Colonic mucosa (tissue), 4 donors: ENCODE measurements at regions not wholly inside any gene's neighbourhood (a gene's known extent, or its start where the extent isn't known, plus 50 kb on each side); places are given as distances from the start of the nearest gene placed in this dataset.

Experiments
- DNase-seq: peaks from one replicate; pipeline ENCODE4 v3.0.0-alpha.2; 2020
- H3K27ac ChIP-seq: fragments of 200-600 bp; one replicate; pipeline ENCODE4 v1.8.0; 2021
- H3K27me3 ChIP-seq: fragments of 200-600 bp; one replicate; pipeline ENCODE4 v1.8.0; 2021
- H3K36me3 ChIP-seq: fragments of 200-600 bp; one replicate; pipeline ENCODE4 v1.8.0; 2021
- H3K4me1 ChIP-seq: fragments of 200-600 bp; one replicate; pipeline ENCODE4 v1.8.0; 2021; ENCODE audit warnings: mild to moderate bottlenecking
- H3K4me3 ChIP-seq: fragments of 200-600 bp; one replicate; pipeline ENCODE4 v1.8.0; 2021
- H3K9ac ChIP-seq, 2 donors: one replicate each; pipeline ENCODE4 v1.7.0; 2013; ENCODE audit warnings: control low read depth in 2 of 2, low read depth in 2 of 2, low read length in 2 of 2
- H3K9me3 ChIP-seq: fragments of 200-600 bp; one replicate; pipeline ENCODE4 v1.8.0; 2021
- intact Hi-C: fragments of 100-400 bp; cut with DNase I; formaldehyde crosslinking; loops from one replicate; pipeline ENCODE4 v1.14.1; 2022
- TF ChIP-seq, protein P1 (sequence below): fragments of 200-600 bp; IDR thresholded peaks from one replicate; pipeline ENCODE4 v1.8.0; 2022; ENCODE audit warnings: antibody characterized with exemption, mild to moderate bottlenecking
- donor health status: healthy.
- donor health status: DM: no; HTN: no; CAD: no.
- donor health status: DM: no; HTN: no; CAD: no.

DNA sequence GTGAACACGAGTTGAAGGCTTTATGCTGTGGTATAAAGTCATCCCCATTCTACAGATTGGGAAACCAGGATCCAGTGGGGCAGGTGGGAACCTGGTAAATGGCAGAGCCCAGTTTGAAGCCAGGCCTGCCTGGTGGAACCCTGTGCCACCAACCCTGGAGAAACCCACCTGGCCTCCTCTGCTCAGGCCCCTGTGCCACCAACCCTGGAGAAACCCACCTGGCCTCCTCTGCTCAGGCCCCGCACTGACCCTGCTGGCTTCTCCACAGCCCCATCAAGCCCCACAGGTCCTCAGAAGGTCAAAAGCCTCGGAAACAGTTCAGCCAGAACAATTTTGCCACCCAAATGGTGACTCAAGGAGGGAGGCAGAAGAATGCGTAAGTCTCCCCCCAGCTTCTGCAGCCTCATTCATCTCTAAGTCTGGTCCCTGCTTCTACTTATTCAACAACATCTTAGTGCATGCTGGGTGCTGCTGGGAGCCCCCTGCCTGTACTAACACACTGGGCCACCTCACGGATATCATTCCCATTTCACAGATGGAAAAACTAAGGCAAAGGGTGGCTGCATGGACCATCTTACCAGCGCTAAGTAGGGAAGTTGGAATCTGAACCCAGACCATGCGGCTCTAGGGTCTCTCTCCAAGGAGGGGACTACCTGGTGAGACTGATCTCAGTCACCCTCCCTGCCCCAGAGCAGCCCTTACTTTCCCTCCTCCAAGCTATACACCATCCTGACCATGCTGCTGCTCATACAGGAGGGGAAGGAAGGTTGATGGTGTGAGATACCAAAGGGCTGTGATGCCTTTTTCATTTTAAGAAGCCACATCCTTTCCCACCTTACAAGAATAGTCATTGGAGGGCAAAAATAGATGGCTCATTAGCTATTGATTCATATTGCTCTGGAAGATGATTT, 93.7 kb upstream of the ID2 start:
- intact Hi-C loops = no loop called here
- Histone ChIP-seq H3K27me3 (no peaks in the 10 kb centered on the region), H3K36me3 (no peaks in the 10 kb centered on the region), H3K9ac (no peak overlapping the region), H3K4me3 (no peak overlapping the region), H3K9me3 (no peaks in the 10 kb centered on the region), H3K27ac (no peak overlapping the region), H3K4me1 (no peaks in the 10 kb centered on the region)
- TF ChIP-seq, protein P1, sequence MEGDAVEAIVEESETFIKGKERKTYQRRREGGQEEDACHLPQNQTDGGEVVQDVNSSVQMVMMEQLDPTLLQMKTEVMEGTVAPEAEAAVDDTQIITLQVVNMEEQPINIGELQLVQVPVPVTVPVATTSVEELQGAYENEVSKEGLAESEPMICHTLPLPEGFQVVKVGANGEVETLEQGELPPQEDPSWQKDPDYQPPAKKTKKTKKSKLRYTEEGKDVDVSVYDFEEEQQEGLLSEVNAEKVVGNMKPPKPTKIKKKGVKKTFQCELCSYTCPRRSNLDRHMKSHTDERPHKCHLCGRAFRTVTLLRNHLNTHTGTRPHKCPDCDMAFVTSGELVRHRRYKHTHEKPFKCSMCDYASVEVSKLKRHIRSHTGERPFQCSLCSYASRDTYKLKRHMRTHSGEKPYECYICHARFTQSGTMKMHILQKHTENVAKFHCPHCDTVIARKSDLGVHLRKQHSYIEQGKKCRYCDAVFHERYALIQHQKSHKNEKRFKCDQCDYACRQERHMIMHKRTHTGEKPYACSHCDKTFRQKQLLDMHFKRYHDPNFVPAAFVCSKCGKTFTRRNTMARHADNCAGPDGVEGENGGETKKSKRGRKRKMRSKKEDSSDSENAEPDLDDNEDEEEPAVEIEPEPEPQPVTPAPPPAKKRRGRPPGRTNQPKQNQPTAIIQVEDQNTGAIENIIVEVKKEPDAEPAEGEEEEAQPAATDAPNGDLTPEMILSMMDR = no peak
- no peak for DNase-seq

DNA sequence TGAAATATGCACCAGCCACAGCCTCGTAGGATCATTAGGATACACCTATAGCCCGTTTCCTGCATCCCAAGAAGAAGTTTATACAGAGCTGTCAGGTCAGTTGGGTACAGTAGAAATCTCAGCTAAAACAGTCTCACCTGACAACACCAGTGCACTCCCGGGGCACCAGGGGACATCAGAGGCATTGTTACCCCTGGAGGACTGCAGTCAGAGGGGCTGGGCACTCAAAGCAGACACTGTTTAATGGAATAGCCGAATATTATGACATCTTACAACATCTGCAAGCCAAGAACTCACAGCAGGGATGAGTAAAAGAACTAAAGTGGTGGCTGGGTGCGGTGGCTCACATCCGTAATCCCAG, 93.0 kb upstream of the ID2 start:
- Histone ChIP-seq H3K9me3 (no peaks in the 10 kb centered on the region), H3K36me3 (no peaks in the 10 kb centered on the region), H3K27me3 (no peaks in the 10 kb centered on the region), H3K4me1 (no peaks in the 10 kb centered on the region), H3K27ac (no peak overlapping the region), H3K9ac (no peak overlapping the region), H3K4me3 (no peak overlapping the region)
- TF ChIP-seq, protein P1 = no peak
- DNase-seq = no peak
- intact Hi-C loops = no loop called here

DNA sequence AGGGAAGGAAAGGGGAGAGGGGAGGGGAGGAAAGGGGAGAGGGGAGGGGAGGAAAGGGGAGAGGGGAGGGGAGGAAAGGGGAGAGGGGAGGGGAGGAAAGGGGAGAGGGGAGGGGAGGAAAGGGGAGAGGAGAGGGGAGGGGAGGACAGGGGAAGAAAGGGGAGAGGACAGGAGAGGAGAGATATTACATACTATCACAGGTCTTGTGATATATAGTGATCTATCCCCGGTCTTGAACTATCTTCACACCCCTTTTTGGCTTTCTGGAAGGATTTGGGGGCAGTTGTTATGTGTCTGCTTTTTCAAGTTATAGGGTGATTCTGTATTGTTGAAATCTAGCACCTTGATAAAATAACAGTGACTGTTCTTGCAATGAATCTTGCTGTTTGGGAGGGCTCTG, 92.1 kb upstream of the ID2 start:
- intact Hi-C loops = no loop called here
- no peak for DNase-seq
- Histone ChIP-seq H3K4me3 (no peak overlapping the region), H3K27ac (no peak overlapping the region), H3K9ac (no peak overlapping the region), H3K4me1 (no peaks in the 10 kb centered on the region), H3K36me3 (no peaks in the 10 kb centered on the region), H3K9me3 (no peaks in the 10 kb centered on the region), H3K27me3 (no peaks in the 10 kb centered on the region)
- TF ChIP-seq, protein P1 = no peak

DNA sequence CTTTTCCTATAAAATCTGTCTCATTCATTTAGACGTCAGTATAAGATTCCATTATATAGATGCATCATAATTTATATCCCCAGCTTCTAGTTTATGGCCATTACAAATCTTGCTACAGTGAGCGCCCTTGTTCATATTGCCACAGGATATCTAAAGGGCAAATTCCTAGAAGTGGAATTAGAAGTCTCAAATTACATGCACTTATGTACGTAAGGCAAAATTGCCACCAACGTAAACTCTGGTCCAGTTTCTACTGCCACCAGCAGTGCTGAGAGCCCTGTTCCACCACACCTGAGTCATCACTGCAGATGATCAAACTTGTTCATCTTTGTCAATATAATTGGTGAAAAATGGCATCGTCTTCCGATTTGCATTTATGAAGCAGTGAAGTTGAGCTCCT, 90.9 kb upstream of the ID2 start:
- intact Hi-C loops = no loop called here
- H3K27ac ChIP-seq = no peak overlapping the region
- no peaks in the 10 kb centered on the region for H3K36me3 ChIP-seq
- DNase-seq = no peak
- no peaks in the 10 kb centered on the region for H3K27me3 ChIP-seq
- no peak overlapping the region for H3K9ac ChIP-seq
- H3K4me3 ChIP-seq = no peak overlapping the region
- TF ChIP-seq, protein P1 = no peak
- no peaks in the 10 kb centered on the region for H3K4me1 ChIP-seq
- H3K9me3 ChIP-seq = no peaks in the 10 kb centered on the region

DNA sequence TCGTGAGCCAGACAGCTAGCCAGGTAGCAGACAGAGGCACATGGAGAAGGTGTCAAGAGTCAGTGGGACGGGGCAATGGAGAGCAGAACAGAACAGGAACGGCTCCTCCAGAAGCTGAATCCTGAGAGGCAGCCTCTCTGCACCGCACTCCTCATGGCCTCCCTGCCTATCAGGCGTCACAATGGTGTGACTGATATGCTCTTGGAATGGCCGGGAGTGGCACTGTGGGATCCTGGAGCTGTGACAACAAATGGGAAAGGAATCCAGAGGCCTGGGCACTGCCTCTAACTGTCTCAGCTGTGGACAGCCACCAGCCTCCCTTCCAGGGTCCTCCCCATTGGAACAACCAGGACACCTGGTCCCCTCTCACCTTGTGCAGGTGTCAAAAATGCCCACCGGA, 89.1 kb upstream of the ID2 start:
- Histone ChIP-seq H3K27me3 (no peaks in the 10 kb centered on the region), H3K4me3 (no peak overlapping the region), H3K36me3 (no peaks in the 10 kb centered on the region), H3K9ac (no peak overlapping the region), H3K4me1 (no peaks in the 10 kb centered on the region), H3K9me3 (no peaks in the 10 kb centered on the region), H3K27ac (no peak overlapping the region)
- TF ChIP-seq, protein P1 = no peak
- no peak for DNase-seq
- intact Hi-C loops = no loop called here
